ENCODE measurements at regions not wholly inside any gene's neighbourhood (a gene's known extent, or its start where the extent isn't known, plus 50 kb on each side); places are given as distances from the start of the nearest gene placed in this dataset.

DNA sequence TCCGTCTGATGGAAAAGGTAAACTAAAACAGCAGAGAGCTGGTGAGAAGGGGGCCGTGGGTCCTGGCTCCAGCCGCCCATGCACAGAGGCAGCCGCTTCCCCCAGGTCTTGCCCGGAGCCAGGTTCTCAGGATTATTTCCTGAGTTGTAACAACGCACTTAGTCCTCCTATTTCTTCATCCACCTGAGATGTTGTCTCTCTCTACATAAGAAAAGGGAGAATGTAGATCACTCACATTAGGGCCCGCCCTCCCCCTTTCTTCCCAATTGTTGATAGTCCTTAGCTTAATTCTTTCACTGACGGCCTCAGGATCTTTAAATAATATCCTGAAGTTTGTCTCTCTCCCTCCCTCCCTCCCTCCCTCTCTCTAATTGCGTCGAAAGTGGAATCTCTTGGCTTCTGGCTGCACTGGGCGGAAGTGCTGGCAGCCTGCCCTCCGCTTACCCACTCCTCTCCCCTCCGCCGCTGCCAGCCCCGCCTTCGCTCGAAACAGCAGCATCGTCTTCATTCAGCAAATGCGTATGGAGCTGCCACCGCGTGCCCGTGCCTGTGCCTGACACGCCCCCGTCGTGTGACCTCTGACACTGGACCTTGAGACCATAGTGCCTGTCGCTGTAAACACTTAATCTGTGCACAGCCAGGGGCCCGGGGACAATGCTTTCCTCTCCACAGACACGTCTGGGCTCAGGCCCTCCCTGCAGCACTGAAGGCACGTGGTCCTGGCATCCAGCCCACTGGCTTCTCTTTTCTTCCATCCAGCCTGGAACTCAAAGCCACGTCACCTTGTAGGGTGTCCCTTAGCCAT, 174.5 kb upstream of the PPP2R2D start:
- Histone ChIP-seq H3K4me1 (ENCODE audit: insufficient read depth, low read length) (no peaks in the 10 kb centered on the region), H3K4me2 (ENCODE audit: low read length) (no peak overlapping the region), H3K9me3 (ENCODE audit: low read length) (no peaks in the 10 kb centered on the region), H3F3A (ENCODE audit: low read length, unreplicated experiment) (no peaks in the 10 kb centered on the region), H3K4me3 (ENCODE audit: low read length) (no peak overlapping the region), H2AFZ (ENCODE audit: low read length) (no peak overlapping the region), H4K20me1 (ENCODE audit: low read length) (no peaks in the 10 kb centered on the region), H3K27me3 (ENCODE audit: low read length) (0 out of 2 replicates have a peak, but pooled peaks cover 4% of the 10 kb centered on the region), H3K36me3 (ENCODE audit: low read depth, low read length) (no peaks in the 10 kb centered on the region), H3K27ac (ENCODE audit: low read length) (no peak overlapping the region), H3K79me2 (ENCODE audit: low read length) (no peaks in the 10 kb centered on the region), H3K9me2 (replicated peaks; ENCODE audit: low read length) (no peaks in the 10 kb centered on the region), H3K9ac (ENCODE audit: low read length) (no peak overlapping the region)
- intact Hi-C loops (cut with micrococcal nuclease): no loop called here
- ChIA-PET POLR2A (ENCODE audit: unreplicated experiment) (no interaction called here), CTCF (no interaction called here)
- no peak for ATAC-seq
- BruUV-seq (replicated peaks): no TSS peak
- DNase-seq: no peak
- TF ChIP-seq, protein P1, sequence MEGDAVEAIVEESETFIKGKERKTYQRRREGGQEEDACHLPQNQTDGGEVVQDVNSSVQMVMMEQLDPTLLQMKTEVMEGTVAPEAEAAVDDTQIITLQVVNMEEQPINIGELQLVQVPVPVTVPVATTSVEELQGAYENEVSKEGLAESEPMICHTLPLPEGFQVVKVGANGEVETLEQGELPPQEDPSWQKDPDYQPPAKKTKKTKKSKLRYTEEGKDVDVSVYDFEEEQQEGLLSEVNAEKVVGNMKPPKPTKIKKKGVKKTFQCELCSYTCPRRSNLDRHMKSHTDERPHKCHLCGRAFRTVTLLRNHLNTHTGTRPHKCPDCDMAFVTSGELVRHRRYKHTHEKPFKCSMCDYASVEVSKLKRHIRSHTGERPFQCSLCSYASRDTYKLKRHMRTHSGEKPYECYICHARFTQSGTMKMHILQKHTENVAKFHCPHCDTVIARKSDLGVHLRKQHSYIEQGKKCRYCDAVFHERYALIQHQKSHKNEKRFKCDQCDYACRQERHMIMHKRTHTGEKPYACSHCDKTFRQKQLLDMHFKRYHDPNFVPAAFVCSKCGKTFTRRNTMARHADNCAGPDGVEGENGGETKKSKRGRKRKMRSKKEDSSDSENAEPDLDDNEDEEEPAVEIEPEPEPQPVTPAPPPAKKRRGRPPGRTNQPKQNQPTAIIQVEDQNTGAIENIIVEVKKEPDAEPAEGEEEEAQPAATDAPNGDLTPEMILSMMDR (conservative IDR thresholded peaks at IDR 0.05; ENCODE audit: low read depth, low read length): no peak
- TF ChIP-seq EZH2phosphoT487 (IDR thresholded peaks at IDR 0.05; ENCODE audit: borderline replicate concordance, low read length) (no peak), EZH2 (IDR thresholded peaks at IDR 0.05; ENCODE audit: low read length, unreplicated experiment) (no peak)

GRCh38 chr10:131726967-131727366, 173.8 kb upstream of the PPP2R2D start:
- H3K9ac ChIP-seq (ENCODE audit: low read length): no peak overlapping the region
- no peaks in the 10 kb centered on the region for H3F3A ChIP-seq (ENCODE audit: low read length, unreplicated experiment)
- H3K4me2 ChIP-seq (ENCODE audit: low read length): no peak overlapping the region
- H2AFZ ChIP-seq (ENCODE audit: low read length): no peak overlapping the region
- no peaks in the 10 kb centered on the region for H4K20me1 ChIP-seq (ENCODE audit: low read length)
- H3K9me3 ChIP-seq (ENCODE audit: low read length): no peaks in the 10 kb centered on the region
- no peak for DNase-seq
- 0 out of 2 replicates have a peak, but pooled peaks cover 4% of the 10 kb centered on the region for H3K27me3 ChIP-seq (ENCODE audit: low read length)
- no peak for TF ChIP-seq EZH2 (IDR thresholded peaks at IDR 0.05; ENCODE audit: low read length, unreplicated experiment)
- TF ChIP-seq, protein P1 (conservative IDR thresholded peaks at IDR 0.05; ENCODE audit: low read depth, low read length): no peak
- no peak for TF ChIP-seq EZH2phosphoT487 (IDR thresholded peaks at IDR 0.05; ENCODE audit: borderline replicate concordance, low read length)
- POLR2A ChIA-PET (ENCODE audit: unreplicated experiment): no interaction called here
- H3K27ac ChIP-seq (ENCODE audit: low read length): no peak overlapping the region
- H3K4me3 ChIP-seq (ENCODE audit: low read length): no peak overlapping the region
- ATAC-seq: no peak
- no peaks in the 10 kb centered on the region for H3K4me1 ChIP-seq (ENCODE audit: insufficient read depth, low read length)
- CTCF ChIA-PET: no interaction called here
- no peaks in the 10 kb centered on the region for H3K9me2 ChIP-seq (replicated peaks; ENCODE audit: low read length)
- no peaks in the 10 kb centered on the region for H3K79me2 ChIP-seq (ENCODE audit: low read length)
- H3K36me3 ChIP-seq (ENCODE audit: low read depth, low read length): no peaks in the 10 kb centered on the region
- no TSS peak for BruUV-seq (replicated peaks)
- intact Hi-C loops (cut with micrococcal nuclease): no loop called here

GRCh38 chr10:131727560-131727959, 173.2 kb upstream of the PPP2R2D start:
- Histone ChIP-seq H3K4me3 (ENCODE audit: low read length) (no peak overlapping the region), H2AFZ (ENCODE audit: low read length) (no peak overlapping the region), H3K4me2 (ENCODE audit: low read length) (no peak overlapping the region), H3K9me3 (ENCODE audit: low read length) (no peaks in the 10 kb centered on the region), H3K27ac (ENCODE audit: low read length) (no peak overlapping the region), H4K20me1 (ENCODE audit: low read length) (no peaks in the 10 kb centered on the region), H3K9me2 (replicated peaks; ENCODE audit: low read length) (no peaks in the 10 kb centered on the region), H3K27me3 (ENCODE audit: low read length) (0 out of 2 replicates have a peak, but pooled peaks cover 4% of the 10 kb centered on the region), H3F3A (ENCODE audit: low read length, unreplicated experiment) (no peaks in the 10 kb centered on the region), H3K9ac (ENCODE audit: low read length) (no peak overlapping the region), H3K36me3 (ENCODE audit: low read depth, low read length) (no peaks in the 10 kb centered on the region), H3K4me1 (ENCODE audit: insufficient read depth, low read length) (no peaks in the 10 kb centered on the region), H3K79me2 (ENCODE audit: low read length) (no peaks in the 10 kb centered on the region)
- POLR2A ChIA-PET (ENCODE audit: unreplicated experiment): no interaction called here
- ATAC-seq (no peak), DNase-seq (no peak)
- intact Hi-C loops (cut with micrococcal nuclease): no loop called here
- TF ChIP-seq, protein P1 (conservative IDR thresholded peaks at IDR 0.05; ENCODE audit: low read depth, low read length): no peak
- no peak for TF ChIP-seq EZH2 (IDR thresholded peaks at IDR 0.05; ENCODE audit: low read length, unreplicated experiment)
- TF ChIP-seq EZH2phosphoT487 (IDR thresholded peaks at IDR 0.05; ENCODE audit: borderline replicate concordance, low read length): no peak
- no TSS peak for BruUV-seq (replicated peaks)
- CTCF ChIA-PET: no interaction called here
